ENCODE measurements at regions not wholly inside any gene's neighbourhood (a gene's known extent, or its start where the extent isn't known, plus 50 kb on each side); places are given as distances from the start of the nearest gene placed in this dataset.

DNA sequence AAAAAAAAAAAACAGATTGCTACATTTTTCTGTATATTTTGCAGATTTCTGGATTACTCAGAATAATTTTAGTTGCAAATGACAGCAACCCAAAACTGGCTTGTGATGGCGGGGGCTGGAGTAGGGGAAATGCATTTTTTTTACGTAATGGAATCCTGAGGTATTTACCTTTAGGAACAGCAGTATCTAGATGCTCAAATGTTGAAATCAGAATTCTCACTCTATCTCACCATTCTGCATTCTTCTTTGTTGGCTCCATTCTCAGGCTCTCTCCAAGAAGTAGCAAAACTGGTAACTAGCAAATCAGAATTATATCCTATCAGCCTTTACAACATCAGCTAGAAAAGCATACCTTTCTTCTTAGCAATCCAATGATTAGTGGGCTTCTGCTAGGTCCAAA lies 554.3 kb downstream of the PRELID2 start:
- no peaks in the 10 kb centered on the region for H3K9me3 ChIP-seq (ENCODE audit: control insufficient read depth, low read length)
- H2AFZ ChIP-seq = no peak overlapping the region
- no peak overlapping the region for H3K4me2 ChIP-seq (ENCODE audit: low read length)
- H3K27me3 ChIP-seq (ENCODE audit: control insufficient read depth, insufficient read depth, low read length) = no peaks in the 10 kb centered on the region
- H3K36me3 ChIP-seq (ENCODE audit: control insufficient read depth, insufficient read depth, low read length) = no peaks in the 10 kb centered on the region
- TF ChIP-seq, protein P1, sequence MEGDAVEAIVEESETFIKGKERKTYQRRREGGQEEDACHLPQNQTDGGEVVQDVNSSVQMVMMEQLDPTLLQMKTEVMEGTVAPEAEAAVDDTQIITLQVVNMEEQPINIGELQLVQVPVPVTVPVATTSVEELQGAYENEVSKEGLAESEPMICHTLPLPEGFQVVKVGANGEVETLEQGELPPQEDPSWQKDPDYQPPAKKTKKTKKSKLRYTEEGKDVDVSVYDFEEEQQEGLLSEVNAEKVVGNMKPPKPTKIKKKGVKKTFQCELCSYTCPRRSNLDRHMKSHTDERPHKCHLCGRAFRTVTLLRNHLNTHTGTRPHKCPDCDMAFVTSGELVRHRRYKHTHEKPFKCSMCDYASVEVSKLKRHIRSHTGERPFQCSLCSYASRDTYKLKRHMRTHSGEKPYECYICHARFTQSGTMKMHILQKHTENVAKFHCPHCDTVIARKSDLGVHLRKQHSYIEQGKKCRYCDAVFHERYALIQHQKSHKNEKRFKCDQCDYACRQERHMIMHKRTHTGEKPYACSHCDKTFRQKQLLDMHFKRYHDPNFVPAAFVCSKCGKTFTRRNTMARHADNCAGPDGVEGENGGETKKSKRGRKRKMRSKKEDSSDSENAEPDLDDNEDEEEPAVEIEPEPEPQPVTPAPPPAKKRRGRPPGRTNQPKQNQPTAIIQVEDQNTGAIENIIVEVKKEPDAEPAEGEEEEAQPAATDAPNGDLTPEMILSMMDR (IDR thresholded peaks at IDR 0.05) = no peak
- peaks cover 2% of the 10 kb centered on the region for H3K4me1 ChIP-seq
- H3K79me2 ChIP-seq = no peaks in the 10 kb centered on the region
- no peak overlapping the region for H3K9ac ChIP-seq
- no peak overlapping the region for H3K4me3 ChIP-seq (ENCODE audit: low read depth, low read length)
- H3K27ac ChIP-seq = no peak overlapping the region

GRCh38 chr5:145280214-145280613 lies 554.9 kb downstream of the PRELID2 start:
- Histone ChIP-seq H3K9me3 (ENCODE audit: control insufficient read depth, low read length) (no peaks in the 10 kb centered on the region), H3K27me3 (ENCODE audit: control insufficient read depth, insufficient read depth, low read length) (no peaks in the 10 kb centered on the region), H3K4me1 (peaks cover 2% of the 10 kb centered on the region), H3K36me3 (ENCODE audit: control insufficient read depth, insufficient read depth, low read length) (no peaks in the 10 kb centered on the region), H3K4me3 (ENCODE audit: low read depth, low read length) (no peak overlapping the region), H3K79me2 (no peaks in the 10 kb centered on the region), H3K9ac (no peak overlapping the region), H3K4me2 (ENCODE audit: low read length) (no peak overlapping the region), H3K27ac (no peak overlapping the region), H2AFZ (no peak overlapping the region)
- TF ChIP-seq, protein P1 (IDR thresholded peaks at IDR 0.05) = no peak

DNA sequence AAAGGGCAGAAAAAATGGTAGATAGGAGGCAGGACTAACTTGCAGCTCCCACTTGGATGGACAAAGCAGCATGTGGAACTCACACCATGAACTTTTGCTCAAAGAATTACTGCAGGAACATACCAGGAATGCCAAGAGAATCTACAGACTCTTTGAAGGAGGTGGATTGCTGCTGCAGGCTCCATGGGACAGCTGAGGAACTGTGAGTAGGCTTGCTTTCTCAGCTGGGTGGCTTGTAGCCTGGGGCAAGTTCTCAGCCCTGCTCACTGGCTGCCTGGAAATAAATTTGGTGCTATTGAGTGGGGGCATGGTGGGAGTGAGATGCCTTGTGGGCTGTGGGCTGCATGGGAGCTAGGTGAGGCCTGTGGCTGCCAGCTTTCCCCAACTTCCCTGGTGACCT lies 574.5 kb downstream of the PRELID2 start:
- Histone ChIP-seq H3K4me2 (ENCODE audit: low read length) (no peak overlapping the region), H3K4me1 (no peaks in the 10 kb centered on the region), H3K9me3 (ENCODE audit: control insufficient read depth, low read length) (no peaks in the 10 kb centered on the region), H3K36me3 (ENCODE audit: control insufficient read depth, insufficient read depth, low read length) (no peaks in the 10 kb centered on the region), H2AFZ (no peak overlapping the region), H3K9ac (no peak overlapping the region), H3K27ac (no peak overlapping the region), H3K27me3 (ENCODE audit: control insufficient read depth, insufficient read depth, low read length) (no peaks in the 10 kb centered on the region), H3K79me2 (no peaks in the 10 kb centered on the region), H3K4me3 (ENCODE audit: low read depth, low read length) (no peak overlapping the region)
- TF ChIP-seq, protein P1 (IDR thresholded peaks at IDR 0.05) = no peak

DNA sequence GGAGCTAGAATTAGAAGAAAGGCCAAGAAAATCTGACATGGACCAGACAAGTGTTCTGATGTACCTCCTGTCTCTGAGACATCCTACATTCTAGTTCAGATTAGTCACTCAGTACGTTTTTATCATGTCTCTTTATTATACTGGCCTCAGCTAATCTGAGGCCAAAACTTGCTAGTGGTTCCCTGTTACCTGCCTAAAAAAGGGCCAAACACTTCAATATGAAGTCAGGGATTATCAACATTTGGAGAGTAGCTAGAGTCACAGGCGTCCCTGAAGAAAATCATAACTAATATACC lies 587.4 kb downstream of the PRELID2 start:
- H2AFZ ChIP-seq = no peak overlapping the region
- no peaks in the 10 kb centered on the region for H3K36me3 ChIP-seq (ENCODE audit: control insufficient read depth, insufficient read depth, low read length)
- H3K4me2 ChIP-seq (ENCODE audit: low read length) = no peak overlapping the region

More for the DNA sequence above, 587.4 kb downstream of the PRELID2 start:
- Histone ChIP-seq H3K9me3 (ENCODE audit: control insufficient read depth, low read length) (no peaks in the 10 kb centered on the region), H3K27ac (no peak overlapping the region), H3K27me3 (ENCODE audit: control insufficient read depth, insufficient read depth, low read length) (no peaks in the 10 kb centered on the region), H3K4me1 (no peaks in the 10 kb centered on the region), H3K79me2 (no peaks in the 10 kb centered on the region), H3K9ac (no peak overlapping the region), H3K4me3 (ENCODE audit: low read depth, low read length) (no peak overlapping the region)
- TF ChIP-seq, protein P1 (IDR thresholded peaks at IDR 0.05) = no peak

All from parathyroid adenoma (tissue), 2 donors.